Stimulated activated CD8-positive, alpha-beta memory T cell treated with anti-CD3 and anti-CD28 coated beads, Interleukin-15, amount 100 ng/mL, for 1 hour (primary cell): ENCODE measurements at regions not wholly inside any gene's neighbourhood (a gene's known extent, or its start where the extent isn't known, plus 50 kb on each side); places are given as distances from the start of the nearest gene placed in this dataset.
"Not testable (repeated sequence)": the region's sequence is repeated elsewhere in the genome, so short reads cannot be mapped to it uniquely, and the experiment has no call there.

Source experiments
- DNase-seq: peaks from one replicate; pipeline ENCODE4 v3.0.0-alpha.2; 2020; ENCODE audit warnings: low read depth

DNA sequence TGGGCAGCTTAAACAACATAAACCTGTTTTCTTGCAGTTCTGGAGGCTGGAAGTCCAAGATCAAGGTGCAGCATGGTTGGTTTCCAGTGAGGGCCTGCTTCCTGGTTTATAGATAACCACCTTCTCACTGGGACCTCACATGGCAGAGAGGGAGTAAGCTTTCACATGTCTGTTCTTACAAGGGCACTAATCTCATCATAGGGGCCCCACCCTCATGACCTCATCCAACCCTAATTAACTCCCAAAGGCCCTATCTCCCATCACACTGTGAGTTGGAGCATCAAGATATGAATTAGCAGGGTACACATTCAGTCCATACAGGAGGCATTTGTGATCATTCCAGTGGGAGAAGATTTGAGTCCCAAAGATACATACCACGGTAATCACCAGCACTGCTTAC lies 50.5 kb upstream of the GRIN2A start:
- DNase-seq: no peak

DNA sequence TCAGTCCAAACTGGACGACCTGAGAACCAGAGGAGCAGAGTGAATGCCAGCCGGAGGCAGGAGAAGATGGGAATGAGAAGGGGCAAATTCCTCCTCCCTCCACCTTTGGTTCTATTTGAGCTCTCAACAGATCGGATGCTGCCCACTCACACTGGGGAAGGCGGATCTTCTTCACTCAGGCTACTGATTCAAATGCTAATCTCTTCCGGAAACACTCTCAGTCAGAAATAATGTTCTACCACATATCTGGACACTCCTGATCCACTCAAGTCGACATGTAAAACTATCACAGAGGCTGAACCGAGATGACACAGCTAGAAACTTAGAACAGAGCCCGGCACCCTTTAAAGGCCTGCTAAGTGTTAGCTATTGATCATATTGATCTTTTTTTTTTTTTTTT lies 57.4 kb upstream of the GRIN2A start:
- no peak for DNase-seq

DNA sequence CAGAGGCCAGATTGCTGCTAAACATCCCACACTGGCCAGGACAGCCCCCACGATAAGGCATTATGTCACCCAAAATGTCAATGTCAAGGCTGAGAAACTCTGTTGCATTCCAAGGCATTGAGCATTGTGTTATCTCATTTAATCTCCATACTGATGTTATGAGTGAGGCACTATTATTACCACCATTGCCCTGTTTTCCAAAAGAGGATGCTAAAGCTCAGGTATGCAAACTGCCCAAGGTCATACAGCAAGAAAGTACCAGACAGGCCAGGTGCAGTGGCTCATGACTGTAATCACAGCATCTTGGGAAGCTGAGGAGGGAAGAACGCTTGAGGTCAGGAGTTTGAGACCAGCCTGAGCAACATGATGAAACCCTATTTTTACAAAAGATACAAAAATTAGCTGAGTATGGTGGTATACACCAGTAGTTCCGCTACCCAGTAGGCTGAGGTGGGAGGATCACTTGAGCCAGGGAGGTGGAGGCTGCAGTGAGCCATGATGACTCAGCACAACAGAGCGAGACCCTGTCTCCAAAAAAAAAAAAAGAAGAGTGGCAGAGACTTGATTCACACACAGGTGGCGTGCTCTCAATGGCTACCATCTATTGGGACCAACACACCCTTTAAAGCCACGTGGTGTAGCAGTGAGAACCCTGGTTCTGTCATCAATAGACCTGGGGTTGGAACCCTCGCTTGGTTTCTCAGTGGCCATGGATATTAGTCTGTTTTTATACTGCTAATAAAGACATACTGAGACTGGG lies 58.8 kb upstream of the GRIN2A start:
- DNase-seq: no peak

DNA sequence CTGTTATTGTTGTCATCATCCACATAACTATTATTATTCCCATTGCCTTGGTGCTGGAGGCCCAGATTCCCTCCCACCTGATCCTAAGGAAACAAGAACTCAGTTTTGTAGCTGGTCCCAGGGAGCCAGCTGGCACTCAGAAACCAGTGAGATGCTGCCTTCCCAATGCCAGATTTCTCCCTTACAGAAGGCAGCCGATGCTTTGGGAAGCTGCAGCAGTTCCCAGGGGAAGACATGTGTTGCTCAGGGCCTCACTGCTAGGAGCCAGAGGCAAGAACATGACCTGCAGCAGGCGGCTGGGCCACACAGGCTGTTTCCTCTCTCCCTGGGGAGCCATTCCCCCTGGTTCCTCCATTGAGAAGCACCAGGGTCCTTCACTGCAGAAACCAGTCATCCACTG lies 59.9 kb upstream of the GRIN2A start:
- no peak for DNase-seq

DNA sequence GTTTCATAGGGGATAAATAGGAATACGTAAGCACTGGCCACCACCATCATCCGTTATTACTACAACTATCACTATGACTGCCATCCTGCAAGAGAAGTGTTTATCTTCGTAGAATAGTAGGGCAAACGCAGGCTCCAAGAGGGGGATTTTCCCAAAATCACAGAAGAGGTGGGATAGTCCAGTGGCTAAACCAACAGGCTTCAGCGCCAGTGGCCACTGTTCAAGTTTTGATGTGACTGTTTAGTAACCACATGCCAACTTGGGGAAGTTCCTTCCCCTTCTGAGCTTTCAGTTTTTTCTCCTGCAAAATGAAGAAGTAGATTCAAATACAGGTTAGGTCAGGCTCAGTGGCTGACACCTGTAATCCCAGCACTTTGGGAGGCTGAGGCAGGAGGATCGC lies 60.7 kb upstream of the GRIN2A start:
- no peak for DNase-seq

DNA sequence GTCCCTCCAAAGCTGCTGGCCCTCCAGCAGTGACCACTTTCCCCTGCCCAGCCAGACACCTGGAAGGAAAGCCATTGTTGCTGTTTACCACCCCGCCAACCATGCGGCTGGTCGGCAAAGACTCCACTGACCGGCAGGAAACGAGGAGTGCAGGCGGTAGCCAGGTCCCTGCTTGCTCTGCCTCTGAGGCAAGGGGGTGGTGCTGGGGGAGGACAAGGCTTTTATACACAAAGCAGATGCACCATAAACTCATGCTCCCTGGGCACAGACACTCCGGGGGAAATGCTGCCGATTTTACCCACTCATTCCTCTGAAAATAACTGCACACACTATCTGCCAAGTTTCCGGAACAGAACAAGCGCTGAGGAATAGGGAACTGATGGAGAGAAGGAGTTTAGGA lies 62.8 kb upstream of the GRIN2A start:
- no peak for DNase-seq

DNA sequence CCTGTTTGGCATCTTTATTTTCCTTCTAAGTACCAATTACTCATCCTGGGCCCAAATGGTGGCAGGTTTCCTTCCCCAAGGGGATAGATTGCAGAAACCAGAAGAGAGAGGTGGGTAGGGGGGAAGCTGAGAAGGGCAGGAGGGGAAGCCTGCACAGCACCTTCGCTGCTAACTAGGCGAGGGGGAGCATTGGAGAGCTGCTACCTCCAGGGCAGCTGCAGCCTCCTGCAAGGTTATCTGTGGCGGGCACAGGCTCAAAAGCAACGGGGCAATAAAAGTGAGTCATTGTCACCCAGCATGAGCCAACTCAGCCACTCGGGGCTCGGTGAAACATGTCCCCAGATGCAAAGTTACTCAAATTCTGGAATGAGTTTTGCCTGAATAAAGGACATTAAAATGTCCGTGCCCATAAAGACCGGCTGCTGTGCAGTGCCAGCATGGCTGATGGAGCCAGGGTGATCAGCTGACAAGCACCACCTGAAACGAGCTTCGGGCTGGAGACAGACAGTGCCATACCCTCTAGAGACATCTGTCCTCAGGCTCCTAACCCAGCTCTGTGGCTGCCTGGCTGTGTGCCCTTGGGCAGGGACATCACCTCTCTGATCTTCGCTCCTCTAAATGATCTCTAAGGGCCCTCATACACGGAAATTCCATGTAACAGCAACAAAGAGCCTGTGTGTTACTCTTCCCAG lies 68.1 kb upstream of the GRIN2A start:
- no peak for DNase-seq

DNA sequence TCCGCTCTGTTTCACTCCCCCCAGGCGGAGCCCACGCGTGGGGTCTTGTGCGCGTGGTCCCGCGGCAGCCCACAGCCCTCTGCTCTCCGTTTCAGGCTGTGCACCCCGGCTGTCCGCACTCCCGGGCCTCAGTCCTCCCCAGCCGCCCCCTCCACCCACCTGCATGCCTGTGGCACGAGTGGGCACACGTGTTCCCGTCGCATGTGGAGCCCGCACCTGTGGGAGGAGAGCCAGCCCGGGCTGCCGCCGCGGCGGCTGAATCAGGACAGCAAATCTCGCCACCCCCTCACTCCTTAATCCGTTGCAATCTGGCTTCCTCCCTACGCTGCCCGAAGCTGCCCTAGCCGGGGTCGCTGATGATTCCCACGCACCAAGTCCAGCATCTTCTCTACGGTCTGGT lies 69.9 kb upstream of the GRIN2A start:
- DNase-seq: no peak

DNA sequence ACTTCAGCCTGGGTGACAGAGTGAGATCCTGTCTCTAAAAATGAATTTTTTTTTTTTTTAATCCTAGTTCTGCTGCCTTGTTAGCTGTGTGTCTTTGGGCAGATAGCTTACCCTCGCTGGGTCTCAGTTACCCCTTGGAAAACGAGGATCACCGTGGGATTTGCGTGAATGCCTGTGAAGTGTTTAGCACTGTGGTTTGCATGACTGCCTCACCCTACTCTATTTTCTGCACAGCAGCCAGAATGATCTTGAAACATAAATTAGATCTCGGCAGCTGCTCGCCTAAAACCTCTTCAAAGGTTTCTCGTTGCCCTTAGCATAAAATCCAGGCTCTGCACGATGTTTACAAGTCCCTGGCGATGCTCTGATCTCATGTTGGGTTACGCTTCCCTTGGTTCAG lies 71.2 kb upstream of the GRIN2A start:
- no peak for DNase-seq

DNA sequence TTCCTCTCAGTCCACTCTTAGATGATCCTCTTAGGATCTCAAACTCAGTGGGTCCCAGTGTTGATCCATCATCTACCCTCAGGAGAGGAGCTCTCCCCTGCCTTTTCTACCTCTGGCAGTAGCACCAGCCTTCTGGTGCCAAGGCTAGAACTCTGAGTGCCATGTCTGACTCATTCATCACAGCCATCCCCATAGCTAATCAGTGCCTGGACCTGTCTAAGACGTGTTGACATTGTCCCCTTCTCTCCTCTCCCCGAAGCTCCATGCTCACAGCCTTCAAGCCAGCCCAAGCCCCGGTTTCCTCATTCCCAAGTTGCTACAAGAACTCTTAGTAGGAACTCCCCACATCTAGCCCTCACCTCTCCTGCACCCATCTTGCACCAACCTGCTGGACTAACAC lies 73.5 kb upstream of the GRIN2A start:
- DNase-seq: no peak

DNA sequence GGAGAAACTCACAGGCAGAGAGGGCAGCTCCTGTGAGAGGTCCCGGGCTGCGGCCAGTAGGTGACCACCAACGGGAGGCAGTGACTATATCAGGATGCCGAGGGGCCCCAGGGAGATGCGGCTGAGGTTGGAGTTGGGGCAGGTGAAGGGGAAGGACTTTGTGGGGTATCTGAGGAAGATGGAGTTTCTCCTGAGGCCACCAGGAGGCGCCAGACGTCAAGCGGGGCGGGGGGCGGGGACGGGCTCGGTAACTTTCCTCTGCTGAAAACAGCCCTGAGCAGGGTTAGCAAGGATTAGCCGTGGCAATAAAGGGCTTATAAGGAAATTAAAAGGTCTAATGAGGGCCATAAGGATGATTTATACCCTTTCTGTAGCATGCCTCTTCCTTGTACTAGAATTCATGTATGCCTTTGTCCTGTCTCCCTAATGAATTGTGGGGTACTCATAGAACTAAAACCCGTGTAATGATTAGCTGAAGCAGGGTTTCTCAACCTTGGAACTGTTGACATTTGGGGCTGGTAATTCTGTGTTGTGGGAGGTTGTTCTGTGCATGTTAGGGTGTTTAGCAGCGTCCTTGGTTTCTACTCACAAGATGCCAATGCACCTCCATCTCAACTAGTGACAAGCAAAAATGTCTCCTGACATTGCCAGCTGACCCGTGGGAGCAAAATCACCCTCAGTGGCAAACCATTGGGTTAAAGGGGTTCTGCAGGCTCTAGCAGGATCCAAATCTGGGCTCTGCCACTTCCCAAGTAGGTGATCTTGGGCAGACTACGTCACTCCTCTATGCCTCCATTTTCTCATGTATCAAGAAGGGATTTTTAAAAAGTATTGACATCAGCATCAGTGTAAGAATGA lies 74.8 kb upstream of the GRIN2A start:
- DNase-seq: peak; percentile 6

DNA sequence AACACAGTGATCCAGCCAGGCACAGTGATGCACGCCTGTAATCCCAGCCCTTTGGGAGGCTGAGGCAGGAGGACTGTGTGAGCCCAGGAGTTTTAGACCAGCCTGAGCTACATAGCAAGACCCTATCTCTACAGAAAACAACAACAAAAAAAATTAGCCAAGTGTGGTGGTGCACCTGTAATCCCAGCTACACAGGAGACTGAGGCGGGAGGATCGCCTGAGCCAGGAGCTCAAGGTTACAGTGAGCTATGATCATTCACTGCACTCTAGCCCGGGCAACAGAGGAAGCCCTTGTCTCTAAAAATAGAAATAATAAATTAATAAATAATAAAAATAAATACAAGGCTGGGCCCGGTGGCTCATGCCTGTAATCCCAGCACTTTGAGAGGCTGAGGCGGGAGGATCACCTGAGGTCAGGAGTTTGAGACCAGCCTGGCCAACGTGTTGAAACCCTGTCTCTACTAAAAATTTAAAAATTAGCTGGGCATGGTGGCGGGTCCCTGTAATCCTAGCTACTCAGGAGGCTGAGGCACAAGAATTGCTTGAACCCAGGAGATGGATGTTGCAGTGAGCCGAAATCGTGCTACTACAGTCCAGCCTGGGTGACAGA lies 75.5 kb upstream of the GRIN2A start:
- DNase-seq: not testable (repeated sequence)

DNA sequence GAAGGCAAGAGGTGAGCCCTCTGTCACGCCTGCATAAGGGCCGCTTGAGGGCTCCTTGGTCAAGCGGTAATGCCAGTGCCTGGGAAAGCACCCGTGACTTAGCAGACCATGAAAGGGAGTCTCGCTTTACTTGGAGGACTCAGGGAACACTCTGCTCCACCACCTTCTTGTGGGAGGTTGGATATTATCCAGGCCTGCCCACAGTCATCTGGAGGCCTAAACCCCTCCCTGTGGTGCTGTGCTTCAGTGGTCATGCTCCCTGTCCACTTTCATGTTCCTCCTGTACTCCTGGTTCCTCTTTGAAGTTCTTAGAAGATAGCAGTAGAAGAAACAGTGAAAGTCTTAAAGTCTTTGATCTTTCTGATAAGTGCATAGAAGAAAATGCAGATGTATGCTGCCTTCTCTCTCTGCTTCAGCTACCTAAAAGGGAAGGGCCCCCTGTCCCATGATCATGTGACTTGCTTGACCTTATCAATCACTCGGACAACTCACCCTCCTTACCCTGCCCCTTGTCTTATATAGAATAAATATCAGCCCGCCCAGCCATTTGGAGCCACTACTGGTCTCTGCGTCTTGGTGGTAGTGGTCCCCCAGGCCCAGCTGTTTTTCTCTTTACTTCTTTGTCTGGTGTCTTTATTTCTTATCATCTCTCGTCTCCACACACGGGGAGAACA lies 76.8 kb upstream of the GRIN2A start:
- not testable (repeated sequence) for DNase-seq

DNA sequence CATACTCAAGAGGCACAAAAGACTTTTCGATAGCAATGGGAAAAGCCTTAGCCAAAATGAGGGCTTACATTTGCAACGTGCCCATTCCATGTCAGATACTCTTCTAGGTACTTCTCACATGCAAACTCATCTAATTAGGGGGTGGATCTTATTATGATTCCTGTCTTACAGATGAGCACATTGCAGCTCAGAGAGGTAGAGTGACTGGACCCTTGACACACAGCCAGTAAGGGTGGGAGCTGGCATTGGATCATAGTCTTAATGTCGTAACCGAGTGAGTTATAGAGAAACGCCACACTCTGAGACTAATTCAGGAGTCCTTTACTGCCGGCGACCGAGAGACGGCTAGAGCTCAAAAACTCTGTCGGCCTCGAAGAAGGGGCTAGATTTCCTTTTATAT lies 78.8 kb upstream of the GRIN2A start:
- no peak for DNase-seq

DNA sequence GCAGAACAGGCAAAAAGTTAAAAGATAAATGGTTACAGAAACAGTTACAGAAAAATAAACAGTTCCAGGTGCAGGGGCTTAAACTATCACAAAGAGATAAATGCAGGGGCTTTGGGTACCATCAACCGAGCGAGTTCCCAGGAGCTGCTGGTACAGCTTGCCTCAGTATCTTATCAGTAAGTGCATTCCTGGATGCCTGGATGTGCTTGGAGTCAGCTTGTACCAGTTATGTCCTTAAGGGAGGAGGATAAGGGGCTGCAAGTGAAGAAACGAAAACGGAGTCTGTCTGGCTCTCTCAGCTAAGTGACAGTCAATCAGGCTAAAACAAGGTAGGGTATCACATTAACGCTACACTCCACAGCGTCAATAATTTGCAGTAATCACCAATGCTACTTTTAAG lies 79.3 kb upstream of the GRIN2A start:
- not testable (repeated sequence) for DNase-seq

DNA sequence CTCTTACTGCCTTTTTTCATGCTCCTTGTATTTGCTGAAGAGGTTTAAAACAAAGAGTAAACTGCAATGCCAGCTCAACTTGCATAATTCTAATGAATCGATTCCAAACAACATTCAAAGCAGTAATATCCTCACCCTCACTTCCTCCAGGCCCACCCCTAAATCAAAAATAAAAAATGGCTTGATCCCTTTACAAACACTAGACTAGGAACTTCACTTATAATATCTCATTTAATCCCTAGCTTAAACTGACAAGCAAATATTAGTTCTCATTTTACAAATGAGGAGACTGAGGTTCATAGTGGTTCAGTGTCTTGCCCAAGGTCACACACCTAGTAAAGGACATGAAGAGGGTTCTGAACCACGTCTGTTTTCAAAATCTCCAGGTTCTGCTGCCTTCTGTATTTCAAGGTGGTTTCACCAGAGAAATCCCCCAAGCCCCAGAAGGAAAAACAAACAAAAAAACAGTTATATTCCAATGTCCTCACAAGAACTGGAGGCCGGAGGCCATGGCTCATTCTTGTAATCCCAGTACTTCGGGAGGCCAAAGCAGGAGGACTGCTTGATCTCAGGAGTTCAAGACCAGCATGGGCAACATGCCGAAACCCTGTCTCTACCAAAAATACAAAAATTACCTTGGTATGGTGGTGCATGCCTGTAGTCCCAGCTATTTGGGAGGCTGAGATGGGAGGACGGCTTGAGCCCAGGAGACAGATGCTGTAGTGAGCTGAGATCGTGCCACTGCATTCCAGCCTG lies 80.3 kb upstream of the GRIN2A start:
- DNase-seq: no peak

DNA sequence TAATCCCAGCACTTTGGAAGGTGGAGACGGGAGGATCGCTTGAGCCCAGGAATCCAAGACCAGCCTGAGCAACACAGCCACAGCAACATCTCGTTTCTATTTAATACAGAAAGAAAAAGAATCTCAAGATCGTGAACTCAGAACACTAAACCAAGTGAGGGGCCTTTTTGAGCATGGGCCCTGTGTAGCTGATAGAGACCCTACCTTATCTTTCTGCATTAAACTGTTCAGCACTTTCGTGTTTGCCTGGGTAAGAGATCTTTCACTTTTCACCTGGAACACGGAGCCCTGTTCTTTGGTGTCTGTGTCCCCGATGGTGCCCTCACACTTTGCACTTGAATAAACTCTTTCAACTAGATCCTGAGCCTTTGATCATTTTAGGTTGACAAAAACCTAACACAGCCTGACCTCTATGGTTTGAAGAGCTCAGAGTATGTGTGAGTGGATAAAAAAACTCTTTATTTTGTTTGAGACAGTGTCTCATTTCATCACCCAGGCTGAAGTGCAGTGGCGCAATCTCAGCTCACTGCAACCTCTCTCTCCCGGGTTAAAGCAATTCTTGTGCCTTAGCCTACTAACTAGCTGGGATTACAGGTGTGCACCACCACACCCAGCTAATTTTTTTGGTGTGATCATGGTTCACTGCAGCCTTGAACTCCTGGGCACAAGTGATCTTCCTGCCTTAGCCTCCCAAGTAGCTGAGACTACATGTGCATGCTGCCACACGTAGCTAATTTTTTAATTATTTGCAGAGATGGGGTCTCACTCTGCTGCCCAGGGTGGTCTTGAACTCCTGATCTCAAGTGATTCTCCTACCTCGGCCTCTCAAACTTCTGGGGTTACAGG lies 83.8 kb upstream of the GRIN2A start:
- no peak for DNase-seq

DNA sequence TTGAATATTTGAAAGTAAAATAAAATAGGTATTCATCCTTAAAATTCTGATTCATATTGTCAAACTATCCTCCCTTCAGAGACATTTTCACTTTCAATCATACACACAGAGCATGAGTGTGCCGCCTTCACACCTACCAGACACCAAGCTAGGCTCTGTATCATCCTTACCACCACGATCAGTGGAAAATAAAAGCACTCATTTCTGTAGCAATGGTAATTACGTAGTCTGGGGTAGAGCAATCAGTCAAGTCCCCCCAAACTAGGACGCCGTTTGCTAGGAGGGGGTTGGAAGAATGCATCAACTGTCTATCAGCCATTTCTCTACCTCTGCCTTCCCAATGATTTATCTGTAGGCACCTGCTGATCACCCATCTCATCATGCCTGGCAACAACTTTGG lies 84.6 kb upstream of the GRIN2A start:
- no peak for DNase-seq

DNA sequence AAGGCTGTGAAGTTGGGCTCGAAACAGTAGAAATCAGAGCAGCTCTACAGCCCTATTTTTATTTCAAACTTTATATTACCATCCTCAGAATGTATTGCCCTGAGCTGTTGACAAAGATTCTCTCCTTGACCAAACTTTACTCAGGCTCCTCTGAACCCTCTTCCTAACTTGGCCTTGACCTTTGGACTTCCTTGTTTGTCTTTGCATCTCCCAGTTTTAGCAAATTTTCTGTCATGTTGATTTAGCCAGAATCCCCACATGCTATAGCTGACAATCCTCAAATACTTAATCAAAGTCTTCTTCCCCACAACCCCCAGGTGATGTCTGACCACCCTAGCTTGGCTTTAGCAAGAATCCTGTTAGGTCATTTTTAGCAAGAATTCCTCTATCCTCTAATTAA lies 87.4 kb upstream of the GRIN2A start:
- DNase-seq: no peak

DNA sequence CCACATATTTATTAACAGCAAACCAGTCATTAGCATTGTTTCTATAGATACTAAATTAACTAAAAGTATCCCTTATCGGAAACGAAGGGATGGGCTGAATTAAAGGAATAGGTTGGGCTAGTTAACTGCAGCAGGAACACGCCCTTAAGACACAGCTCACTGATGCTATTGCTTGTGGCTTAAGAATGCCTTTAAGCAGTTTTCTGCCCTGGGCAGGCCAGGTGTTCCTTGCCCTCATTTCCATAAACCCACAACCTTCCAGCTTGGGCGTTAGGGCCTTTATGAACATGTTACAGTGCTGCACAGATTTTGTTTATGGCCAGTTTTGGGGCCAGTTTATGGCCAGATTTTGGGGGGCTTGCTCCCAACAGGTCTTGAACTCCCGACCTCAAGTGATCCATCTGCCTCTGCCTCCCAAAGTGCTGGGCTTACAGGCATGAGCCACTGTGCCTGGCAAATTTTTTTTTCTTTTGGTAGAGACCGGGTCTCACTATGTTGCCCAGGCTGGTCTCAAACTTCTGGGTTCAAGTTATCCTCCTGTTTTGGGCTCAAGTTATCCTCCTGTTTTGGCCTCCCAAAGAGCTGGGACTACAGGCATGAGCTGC lies 90.1 kb upstream of the GRIN2A start:
- not testable (repeated sequence) for DNase-seq
